ENCODE measurements at regions not wholly inside any gene's neighbourhood (a gene's known extent, or its start where the extent isn't known, plus 50 kb on each side); places are given as distances from the start of the nearest gene placed in this dataset.

DNA sequence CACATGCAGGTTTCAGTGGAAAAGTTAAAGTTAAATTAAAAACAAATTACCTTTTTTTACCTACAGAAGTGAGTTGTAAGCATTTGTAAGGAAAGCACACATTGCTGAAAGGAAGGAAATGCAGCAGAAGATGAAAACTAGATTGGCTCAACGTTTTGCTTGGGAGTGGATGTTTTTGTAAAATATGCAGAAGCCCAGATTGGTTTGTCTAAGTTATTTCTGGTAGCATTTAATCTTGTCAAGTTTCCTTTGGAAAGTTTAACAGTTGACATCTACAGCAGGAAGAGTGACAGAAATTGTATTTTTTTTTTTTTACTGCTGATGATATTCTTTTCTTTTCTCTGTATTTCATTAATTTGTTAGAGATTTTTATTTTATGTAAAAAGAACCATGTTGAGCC, 315.1 kb upstream of the MON1B start:
- TF ChIP-seq, protein P1, sequence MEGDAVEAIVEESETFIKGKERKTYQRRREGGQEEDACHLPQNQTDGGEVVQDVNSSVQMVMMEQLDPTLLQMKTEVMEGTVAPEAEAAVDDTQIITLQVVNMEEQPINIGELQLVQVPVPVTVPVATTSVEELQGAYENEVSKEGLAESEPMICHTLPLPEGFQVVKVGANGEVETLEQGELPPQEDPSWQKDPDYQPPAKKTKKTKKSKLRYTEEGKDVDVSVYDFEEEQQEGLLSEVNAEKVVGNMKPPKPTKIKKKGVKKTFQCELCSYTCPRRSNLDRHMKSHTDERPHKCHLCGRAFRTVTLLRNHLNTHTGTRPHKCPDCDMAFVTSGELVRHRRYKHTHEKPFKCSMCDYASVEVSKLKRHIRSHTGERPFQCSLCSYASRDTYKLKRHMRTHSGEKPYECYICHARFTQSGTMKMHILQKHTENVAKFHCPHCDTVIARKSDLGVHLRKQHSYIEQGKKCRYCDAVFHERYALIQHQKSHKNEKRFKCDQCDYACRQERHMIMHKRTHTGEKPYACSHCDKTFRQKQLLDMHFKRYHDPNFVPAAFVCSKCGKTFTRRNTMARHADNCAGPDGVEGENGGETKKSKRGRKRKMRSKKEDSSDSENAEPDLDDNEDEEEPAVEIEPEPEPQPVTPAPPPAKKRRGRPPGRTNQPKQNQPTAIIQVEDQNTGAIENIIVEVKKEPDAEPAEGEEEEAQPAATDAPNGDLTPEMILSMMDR (IDR thresholded peaks at IDR 0.05): no peak
- TF ChIP-seq EP300 (IDR thresholded peaks at IDR 0.05) (no peak), POLR2A (IDR thresholded peaks at IDR 0.05) (no peak), POLR2AphosphoS5 (IDR thresholded peaks at IDR 0.05) (no peak)

All from stomach (tissue), 4 donors.